PC-9 (cell line): ENCODE measurements at regions not wholly inside any gene's neighbourhood (a gene's known extent, or its start where the extent isn't known, plus 50 kb on each side); places are given as distances from the start of the nearest gene placed in this dataset.

Source experiments
- BruUV-seq: library from RNA; stranded (reverse); fragments of 400-500 nt; replicated peaks from 2 replicates; lab custom pipeline; 2021; lab: Mats Ljungman, UMichigan
- CTCF ChIA-PET: fragments of 300-600 bp; sonication (Branson Sonifier 250); formaldehyde crosslinking; loops from one replicate; lab custom pipeline; 2022; ENCODE audit warnings: antibody characterized with exemption; lab: Charles Lee
- POLR2A ChIA-PET: fragments of 300-600 bp; sonication (Branson Sonifier 250); formaldehyde crosslinking; loops from one replicate; lab custom pipeline; 2022; ENCODE audit warnings: antibody characterized with exemption; ENCODE audit not compliant: unreplicated experiment; lab: Charles Lee
- DNase-seq, 2 experiments: peaks; one replicate each; pipeline versions ENCODE4 v3.0.0 to v3.0.0-alpha.2; 2015 to 2022; ENCODE audit warnings: mixed read lengths in 1 of 2
- H2AFZ ChIP-seq: fragments of 200-600 bp; sonication (generic); 2 replicates; pipeline ENCODE4 v1.8.1; 2017; ENCODE audit warnings: antibody characterized with exemption
- H3F3A ChIP-seq: fragments of 200-600 bp; sonication (generic); 2 replicates; pipeline ENCODE4 v1.8.1; 2017; ENCODE audit warnings: antibody characterized with exemption, mild to moderate bottlenecking, low read depth; ENCODE audit not compliant: insufficient read depth
- H3K27ac ChIP-seq: fragments of 200-600 bp; sonication (generic); 2 replicates; pipeline ENCODE4 v1.6.1; 2016; ENCODE audit warnings: mixed run types
- H3K27me3 ChIP-seq: fragments of 200-600 bp; sonication (generic); 2 replicates; pipeline ENCODE4 v1.6.1; 2016; ENCODE audit warnings: low read depth, mixed run types; ENCODE audit not compliant: insufficient read depth
- H3K36me3 ChIP-seq: fragments of 200-600 bp; sonication (generic); 2 replicates; pipeline ENCODE4 v1.6.1; 2016; ENCODE audit warnings: low read depth, mixed run types
- H3K4me1 ChIP-seq: fragments of 200-600 bp; sonication (generic); replicated peaks from 2 replicates; pipeline ENCODE4 v1.6.1; 2016; ENCODE audit warnings: mixed run types; ENCODE audit not compliant: insufficient read depth
- H3K4me2 ChIP-seq: fragments of 200-600 bp; sonication (generic); 2 replicates; pipeline ENCODE4 v1.6.1; 2017; ENCODE audit warnings: mixed run types
- H3K4me3 ChIP-seq: fragments of 200-600 bp; sonication (generic); 2 replicates; pipeline ENCODE4 v1.6.1; 2016; ENCODE audit warnings: mixed run types
- H3K79me2 ChIP-seq: fragments of 200-600 bp; sonication (generic); 2 replicates; pipeline ENCODE4 v1.6.1; 2017; ENCODE audit warnings: low read depth, mixed run types
- H3K9me2 ChIP-seq: fragments of 200-600 bp; sonication (generic); 2 replicates; pipeline ENCODE4 v1.8.1; 2017; ENCODE audit warnings: mild to moderate bottlenecking; ENCODE audit not compliant: insufficient read depth
- H3K9me3 ChIP-seq: fragments of 200-600 bp; sonication (generic); 2 replicates; pipeline ENCODE4 v1.8.1; 2016; ENCODE audit warnings: low read depth; ENCODE audit not compliant: insufficient read depth
- H4K20me1 ChIP-seq: fragments of 200-600 bp; sonication (generic); 2 replicates; pipeline ENCODE4 v1.8.1; 2017; ENCODE audit not compliant: insufficient read depth
- EZH2 ChIP-seq: fragments of 200-600 bp; sonication (generic); IDR thresholded peaks from 2 replicates; pipeline ENCODE4 v1.8.0; 2017; ENCODE audit warnings: antibody characterized with exemption, low read depth
- intact Hi-C: fragments of 100-400 bp; cut with micrococcal nuclease; formaldehyde crosslinking; loops from one replicate; pipeline ENCODE4 v1.10.0; 2022; ENCODE audit not compliant: unreplicated experiment
- TF ChIP-seq, protein P1 (sequence below): fragments of 200-600 bp; sonication (generic); conservative IDR thresholded peaks from 2 replicates; pipeline ENCODE4 v1.6.1; 2017; ENCODE audit warnings: mixed run types, antibody characterized with exemption, mild to moderate bottlenecking, moderate library complexity

DNA sequence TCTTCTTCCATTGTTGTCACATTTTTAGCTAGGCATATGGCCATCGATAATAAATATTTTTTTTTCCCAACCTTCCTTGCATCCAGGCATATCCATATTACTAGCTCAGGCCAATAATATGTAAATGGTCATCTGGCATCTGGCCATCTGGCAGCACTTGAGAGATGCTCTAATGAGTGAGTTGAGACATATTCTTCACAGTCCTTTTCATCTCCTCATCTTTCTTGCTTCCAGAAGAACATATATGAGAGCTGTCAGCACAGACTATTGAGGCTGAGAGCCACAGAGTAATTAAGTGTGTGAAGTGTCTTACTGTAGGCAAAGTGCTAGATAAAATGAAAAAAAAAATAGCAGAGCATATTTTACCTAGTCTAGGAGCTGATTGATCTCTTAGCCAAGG lies 628.4 kb upstream of the TMPRSS15 start:
- no peaks in the 10 kb centered on the region for H3K27me3 ChIP-seq
- no TSS peak for BruUV-seq
- no peak for DNase-seq
- H3K9me2 ChIP-seq, result no peaks in the 10 kb centered on the region
- intact Hi-C loops, result no loop called here
- no peak for TF ChIP-seq EZH2
- no peak overlapping the region for H3K4me3 ChIP-seq
- H3F3A ChIP-seq, result no peaks in the 10 kb centered on the region
- no peaks in the 10 kb centered on the region for H4K20me1 ChIP-seq
- H3K4me1 ChIP-seq, result no peaks in the 10 kb centered on the region
- no peaks in the 10 kb centered on the region for H3K9me3 ChIP-seq
- no peak overlapping the region for H3K4me2 ChIP-seq
- H3K27ac ChIP-seq, result no peak overlapping the region
- ChIA-PET POLR2A (no interaction called here), CTCF (no interaction called here)
- no peak overlapping the region for H2AFZ ChIP-seq
- H3K36me3 ChIP-seq, result no peaks in the 10 kb centered on the region
- H3K79me2 ChIP-seq, result no peaks in the 10 kb centered on the region

DNA sequence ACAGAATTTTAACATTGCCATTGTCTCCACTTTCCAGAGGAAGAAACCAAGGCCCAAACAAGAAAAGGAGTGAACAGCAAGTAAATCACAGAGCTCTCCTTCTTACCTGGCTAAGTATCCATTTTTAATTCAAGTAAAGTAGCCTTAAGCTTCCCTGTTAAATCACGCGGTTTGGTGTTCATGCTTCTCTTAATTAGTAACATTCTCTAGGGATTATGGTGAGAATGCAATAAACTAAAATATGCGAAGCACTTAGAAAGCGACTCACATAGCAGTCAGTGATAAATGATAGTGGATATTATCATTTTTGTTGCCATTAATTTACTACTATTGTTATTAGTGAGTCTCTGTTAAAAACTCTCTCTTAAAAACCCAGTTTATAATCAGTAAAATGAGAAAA lies 630.5 kb upstream of the TMPRSS15 start:
- ChIA-PET POLR2A (no interaction called here), CTCF (no interaction called here)
- intact Hi-C loops, result no loop called here
- TF ChIP-seq, protein P1, sequence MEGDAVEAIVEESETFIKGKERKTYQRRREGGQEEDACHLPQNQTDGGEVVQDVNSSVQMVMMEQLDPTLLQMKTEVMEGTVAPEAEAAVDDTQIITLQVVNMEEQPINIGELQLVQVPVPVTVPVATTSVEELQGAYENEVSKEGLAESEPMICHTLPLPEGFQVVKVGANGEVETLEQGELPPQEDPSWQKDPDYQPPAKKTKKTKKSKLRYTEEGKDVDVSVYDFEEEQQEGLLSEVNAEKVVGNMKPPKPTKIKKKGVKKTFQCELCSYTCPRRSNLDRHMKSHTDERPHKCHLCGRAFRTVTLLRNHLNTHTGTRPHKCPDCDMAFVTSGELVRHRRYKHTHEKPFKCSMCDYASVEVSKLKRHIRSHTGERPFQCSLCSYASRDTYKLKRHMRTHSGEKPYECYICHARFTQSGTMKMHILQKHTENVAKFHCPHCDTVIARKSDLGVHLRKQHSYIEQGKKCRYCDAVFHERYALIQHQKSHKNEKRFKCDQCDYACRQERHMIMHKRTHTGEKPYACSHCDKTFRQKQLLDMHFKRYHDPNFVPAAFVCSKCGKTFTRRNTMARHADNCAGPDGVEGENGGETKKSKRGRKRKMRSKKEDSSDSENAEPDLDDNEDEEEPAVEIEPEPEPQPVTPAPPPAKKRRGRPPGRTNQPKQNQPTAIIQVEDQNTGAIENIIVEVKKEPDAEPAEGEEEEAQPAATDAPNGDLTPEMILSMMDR, result no peak
- TF ChIP-seq EZH2, result no peak
- Histone ChIP-seq H3K79me2 (no peaks in the 10 kb centered on the region), H3K27ac (no peak overlapping the region), H3K9me3 (no peaks in the 10 kb centered on the region), H3K36me3 (no peaks in the 10 kb centered on the region), H2AFZ (no peak overlapping the region), H3K4me1 (no peaks in the 10 kb centered on the region), H4K20me1 (no peaks in the 10 kb centered on the region), H3K4me2 (no peak overlapping the region), H3K27me3 (no peaks in the 10 kb centered on the region), H3K4me3 (no peak overlapping the region), H3F3A (no peaks in the 10 kb centered on the region), H3K9me2 (no peaks in the 10 kb centered on the region)
- no peak for DNase-seq
- BruUV-seq, result no TSS peak

DNA sequence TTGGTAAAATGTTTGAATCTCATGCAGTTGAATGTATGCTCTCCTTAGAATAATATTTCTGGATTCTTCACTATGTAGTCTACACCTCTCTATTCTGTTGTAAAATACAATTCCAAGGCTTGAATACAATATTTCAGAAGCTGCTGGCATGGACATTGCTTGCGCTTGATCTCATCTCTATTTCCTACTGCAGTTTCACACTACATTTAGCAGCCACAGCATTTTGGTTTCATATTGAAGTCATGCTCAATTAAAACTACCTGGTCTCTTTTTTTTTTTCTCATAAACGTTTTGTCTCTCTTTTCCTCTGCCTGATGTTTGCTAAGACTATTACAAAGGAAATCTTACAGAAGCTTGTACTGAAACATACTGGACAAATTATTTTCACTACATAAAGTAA lies 631.0 kb upstream of the TMPRSS15 start:
- CTCF ChIA-PET, result no interaction called here

DNA sequence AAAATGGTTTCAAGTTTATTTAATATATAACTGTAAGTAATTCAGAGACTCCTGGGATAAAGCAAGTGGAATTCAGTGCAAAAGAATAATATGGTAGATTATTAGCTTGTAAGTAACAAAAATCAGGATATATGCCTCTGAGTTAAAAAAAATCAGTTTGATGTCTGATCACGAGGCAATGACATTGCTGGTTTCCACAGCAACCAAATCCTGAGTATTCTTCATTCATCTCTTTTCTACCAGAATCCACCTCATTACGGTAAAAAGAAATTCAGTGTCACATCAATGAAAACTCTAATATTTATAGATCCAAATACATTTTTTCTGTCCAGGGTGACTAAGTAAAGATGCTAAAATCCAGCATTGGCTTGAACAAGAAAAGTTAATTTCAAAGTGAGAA lies 642.3 kb upstream of the TMPRSS15 start:
- ChIA-PET POLR2A (no interaction called here), CTCF (no interaction called here)
- no peaks in the 10 kb centered on the region for H3K79me2 ChIP-seq
- H3F3A ChIP-seq, result no peaks in the 10 kb centered on the region
- no peak for DNase-seq
- H3K4me3 ChIP-seq, result no peak overlapping the region
- TF ChIP-seq, protein P1, result no peak
- no peak for TF ChIP-seq EZH2
- no peak overlapping the region for H3K27ac ChIP-seq
- no peak overlapping the region for H2AFZ ChIP-seq
- H3K36me3 ChIP-seq, result no peaks in the 10 kb centered on the region
- no peaks in the 10 kb centered on the region for H3K9me3 ChIP-seq
- no peaks in the 10 kb centered on the region for H3K27me3 ChIP-seq
- no peaks in the 10 kb centered on the region for H3K4me1 ChIP-seq
- no peaks in the 10 kb centered on the region for H3K9me2 ChIP-seq
- intact Hi-C loops, result no loop called here
- no peaks in the 10 kb centered on the region for H4K20me1 ChIP-seq
- no peak overlapping the region for H3K4me2 ChIP-seq
- no TSS peak for BruUV-seq

More for the DNA sequence above, 631.0 kb upstream of the TMPRSS15 start:
- H2AFZ ChIP-seq, result no peak overlapping the region
- TF ChIP-seq, protein P1, result no peak
- no peak for TF ChIP-seq EZH2
- H3K79me2 ChIP-seq, result no peaks in the 10 kb centered on the region
- H3F3A ChIP-seq, result no peaks in the 10 kb centered on the region
- no peaks in the 10 kb centered on the region for H3K27me3 ChIP-seq
- POLR2A ChIA-PET, result no interaction called here
- no peaks in the 10 kb centered on the region for H4K20me1 ChIP-seq
- BruUV-seq, result no TSS peak
- H3K4me2 ChIP-seq, result no peak overlapping the region
- H3K36me3 ChIP-seq, result no peaks in the 10 kb centered on the region
- no peaks in the 10 kb centered on the region for H3K4me1 ChIP-seq
- no peaks in the 10 kb centered on the region for H3K9me2 ChIP-seq
- DNase-seq, result no peak
- no peak overlapping the region for H3K27ac ChIP-seq
- no peaks in the 10 kb centered on the region for H3K9me3 ChIP-seq
- intact Hi-C loops, result no loop called here
- H3K4me3 ChIP-seq, result no peak overlapping the region
